PC-9 (cell line): ENCODE measurements at regions not wholly inside any gene's neighbourhood (a gene's known extent, or its start where the extent isn't known, plus 50 kb on each side); places are given as distances from the start of the nearest gene placed in this dataset.

Experiments used
- CTCF ChIP-seq: fragments of 200-600 bp; sonication (generic); conservative IDR thresholded peaks from 2 replicates; pipeline ENCODE4 v1.6.1; 2017; ENCODE audit warnings: mixed run types, antibody characterized with exemption, mild to moderate bottlenecking, moderate library complexity
- EZH2 ChIP-seq: fragments of 200-600 bp; sonication (generic); IDR thresholded peaks from 2 replicates; pipeline ENCODE4 v1.8.0; 2017; ENCODE audit warnings: antibody characterized with exemption, low read depth

- TF ChIP-seq CTCF (no peak), EZH2 (no peak)
Observed at GRCh38 chr3:30370681-30371271, 235.6 kb upstream of the TGFBR2 start.
